ENCODE measurements at regions not wholly inside any gene's neighbourhood (a gene's known extent, or its start where the extent isn't known, plus 50 kb on each side); places are given as distances from the start of the nearest gene placed in this dataset. TPM values are rescaled to one million over a fixed set of nuclear protein-coding genes. Genes with fewer than 3 reads are reported as not detected.

- DNase-seq (ENCODE audit: extremely low spot score), result no peak
- H3K36me3 ChIP-seq (ENCODE audit: insufficient read depth), result no peaks in the 10 kb centered on the region
- no peak overlapping the region for H3K4me3 ChIP-seq (ENCODE audit: low read depth, low read length)
- H3K27ac ChIP-seq (ENCODE audit: low read depth), result no peak overlapping the region
- H3K4me1 ChIP-seq (ENCODE audit: insufficient read depth), result no peaks in the 10 kb centered on the region
- WGBS, result 63% methylated on average over 4 of the region's 4 CpGs
These were observed 57.0 kb upstream of the GJB5 start for GRCh38 chr1:34697818-34698217.

DNA sequence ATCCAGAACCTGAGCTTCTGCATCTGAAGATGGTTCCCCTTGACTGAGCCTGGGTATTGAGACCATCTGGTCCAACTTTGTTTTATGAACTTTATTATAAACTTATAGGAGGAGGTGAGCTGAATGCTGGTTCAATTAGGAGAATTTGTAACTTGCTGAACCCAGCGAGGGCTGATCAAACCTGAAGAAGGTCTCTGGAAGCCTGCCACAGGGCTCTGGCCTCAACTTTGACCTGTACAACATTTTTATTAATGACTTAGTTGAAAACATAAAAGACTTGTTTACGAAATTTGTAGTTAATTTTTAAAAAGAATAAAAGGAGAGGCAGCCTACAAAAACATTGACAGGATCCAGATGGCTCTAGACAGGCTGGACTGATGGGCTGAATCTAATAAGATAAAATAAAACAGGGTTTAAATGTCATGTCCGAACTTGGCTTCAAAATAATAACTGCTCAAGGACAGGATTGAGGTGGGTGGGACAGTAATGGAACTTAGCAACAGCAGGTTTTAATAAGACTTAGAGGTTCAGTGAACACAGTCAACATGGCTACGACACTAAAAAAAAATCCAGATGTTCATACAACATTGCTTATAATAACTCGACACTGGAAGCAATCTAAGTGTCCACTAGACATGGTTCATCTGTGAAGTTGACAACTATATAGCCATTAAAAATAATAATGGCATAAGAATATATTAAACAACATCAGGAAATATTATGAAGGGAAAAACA is 53.4 kb upstream of the GJB5 start:
- H3K27ac ChIP-seq (ENCODE audit: low read depth), result no peak overlapping the region
- H3K4me1 ChIP-seq (ENCODE audit: insufficient read depth), result no peaks in the 10 kb centered on the region
- 30% methylated on average over 5 of the region's 5 CpGs for WGBS
- H3K4me3 ChIP-seq (ENCODE audit: low read depth, low read length), result no peak overlapping the region
- DNase-seq (ENCODE audit: extremely low spot score), result no peak
- no peaks in the 10 kb centered on the region for H3K36me3 ChIP-seq (ENCODE audit: insufficient read depth)

Small RNA genes in the stretch of these regions (small RNA-seq; reads per million reads assigned to genes)
- gene MIR552, result not detected
